ENCODE measurements at regions not wholly inside any gene's neighbourhood (a gene's known extent, or its start where the extent isn't known, plus 50 kb on each side); places are given as distances from the start of the nearest gene placed in this dataset.

GRCh38 chr11:11082646-11083045, 224.8 kb upstream of the ZBED5 start:
- no peak overlapping the region for H3K27ac Mint-ChIP-seq
- H3K27me3 Mint-ChIP-seq: peaks cover 27% of the 10 kb centered on the region
- no peaks in the 10 kb centered on the region for H3K9me3 Mint-ChIP-seq
- H3K4me1 Mint-ChIP-seq: no peaks in the 10 kb centered on the region
- no peaks in the 10 kb centered on the region for H3K36me3 Mint-ChIP-seq
- ATAC-seq: no peak
- no peak overlapping the region for H3K4me3 Mint-ChIP-seq

GRCh38 chr11:11081776-11082175, 223.9 kb upstream of the ZBED5 start:
- no peaks in the 10 kb centered on the region for H3K4me1 Mint-ChIP-seq
- no peaks in the 10 kb centered on the region for H3K9me3 Mint-ChIP-seq
- peaks cover 23% of the 10 kb centered on the region for H3K27me3 Mint-ChIP-seq
- ATAC-seq: no peak
- H3K27ac Mint-ChIP-seq: no peak overlapping the region
- no peak overlapping the region for H3K4me3 Mint-ChIP-seq
- H3K36me3 Mint-ChIP-seq: no peaks in the 10 kb centered on the region

- Mint-ChIP-seq H3K4me1 (no peaks in the 10 kb centered on the region), H3K4me3 (no peak overlapping the region), H3K9me3 (no peaks in the 10 kb centered on the region), H3K36me3 (no peaks in the 10 kb centered on the region), H3K27ac (no peak overlapping the region), H3K27me3 (peaks cover 23% of the 10 kb centered on the region)
- no peak for ATAC-seq
Measured at GRCh38 chr11:11081288-11081687, 223.4 kb upstream of the ZBED5 start.

- Mint-ChIP-seq H3K4me3 (no peak overlapping the region), H3K9me3 (no peaks in the 10 kb centered on the region), H3K27ac (no peak overlapping the region), H3K27me3 (peaks cover 23% of the 10 kb centered on the region), H3K36me3 (no peaks in the 10 kb centered on the region), H3K4me1 (no peaks in the 10 kb centered on the region)
- ATAC-seq: no peak
Measured at GRCh38 chr11:11078344-11079086, 220.7 kb upstream of the ZBED5 start.

GRCh38 chr11:11077898-11078297, 220.0 kb upstream of the ZBED5 start:
- Mint-ChIP-seq H3K9me3 (no peaks in the 10 kb centered on the region), H3K36me3 (no peaks in the 10 kb centered on the region), H3K4me3 (no peak overlapping the region), H3K27me3 (peaks cover 23% of the 10 kb centered on the region), H3K4me1 (no peaks in the 10 kb centered on the region), H3K27ac (no peak overlapping the region)
- no peak for ATAC-seq

- no peak for ATAC-seq
- Mint-ChIP-seq H3K27ac (no peak overlapping the region), H3K27me3 (peaks cover 23% of the 10 kb centered on the region), H3K9me3 (no peaks in the 10 kb centered on the region), H3K36me3 (no peaks in the 10 kb centered on the region), H3K4me1 (no peaks in the 10 kb centered on the region), H3K4me3 (no peak overlapping the region)
Measured at GRCh38 chr11:11076879-11077278, 219.0 kb upstream of the ZBED5 start.

GRCh38 chr11:11076276-11076675, 218.4 kb upstream of the ZBED5 start:
- no peak overlapping the region for H3K4me3 Mint-ChIP-seq

GRCh38 chr11:11075515-11076171, 217.8 kb upstream of the ZBED5 start:
- no peak overlapping the region for H3K4me3 Mint-ChIP-seq
- H3K9me3 Mint-ChIP-seq: no peaks in the 10 kb centered on the region

More at GRCh38 chr11:11076276-11076675, 218.4 kb upstream of the ZBED5 start:
- H3K27me3 Mint-ChIP-seq: peaks cover 21% of the 10 kb centered on the region
- no peak for ATAC-seq
- no peaks in the 10 kb centered on the region for H3K4me1 Mint-ChIP-seq
- H3K9me3 Mint-ChIP-seq: no peaks in the 10 kb centered on the region
- no peaks in the 10 kb centered on the region for H3K36me3 Mint-ChIP-seq
- H3K27ac Mint-ChIP-seq: no peak overlapping the region

GRCh38 chr11:11074686-11075335, 217.0 kb upstream of the ZBED5 start:
- H3K9me3 Mint-ChIP-seq: no peaks in the 10 kb centered on the region
- no peak overlapping the region for H3K4me3 Mint-ChIP-seq
- no peak for ATAC-seq
- H3K4me1 Mint-ChIP-seq: no peaks in the 10 kb centered on the region
- no peaks in the 10 kb centered on the region for H3K36me3 Mint-ChIP-seq
- H3K27ac Mint-ChIP-seq: no peak overlapping the region
- H3K27me3 Mint-ChIP-seq: peaks cover 10% of the 10 kb centered on the region

More at GRCh38 chr11:11075515-11076171, 217.8 kb upstream of the ZBED5 start:
- H3K4me1 Mint-ChIP-seq: no peaks in the 10 kb centered on the region
- no peak overlapping the region for H3K27ac Mint-ChIP-seq
- no peak for ATAC-seq
- H3K36me3 Mint-ChIP-seq: no peaks in the 10 kb centered on the region
- H3K27me3 Mint-ChIP-seq: peaks cover 14% of the 10 kb centered on the region

GRCh38 chr11:11073996-11074395, 216.1 kb upstream of the ZBED5 start:
- Mint-ChIP-seq H3K9me3 (no peaks in the 10 kb centered on the region), H3K4me3 (no peak overlapping the region), H3K27ac (no peak overlapping the region), H3K27me3 (peaks cover 6% of the 10 kb centered on the region), H3K4me1 (no peaks in the 10 kb centered on the region), H3K36me3 (no peaks in the 10 kb centered on the region)
- no peak for ATAC-seq

GRCh38 chr11:11072067-11072466, 214.2 kb upstream of the ZBED5 start:
- H3K27me3 Mint-ChIP-seq: peaks cover 6% of the 10 kb centered on the region
- no peak for ATAC-seq
- no peaks in the 10 kb centered on the region for H3K9me3 Mint-ChIP-seq
- no peak overlapping the region for H3K4me3 Mint-ChIP-seq
- H3K27ac Mint-ChIP-seq: no peak overlapping the region
- no peaks in the 10 kb centered on the region for H3K36me3 Mint-ChIP-seq
- H3K4me1 Mint-ChIP-seq: no peaks in the 10 kb centered on the region

- Mint-ChIP-seq H3K27ac (no peak overlapping the region), H3K9me3 (no peaks in the 10 kb centered on the region), H3K4me1 (no peaks in the 10 kb centered on the region), H3K27me3 (peaks cover 12% of the 10 kb centered on the region), H3K4me3 (no peak overlapping the region), H3K36me3 (no peaks in the 10 kb centered on the region)
- ATAC-seq: no peak
Measured at GRCh38 chr11:11071486-11071885, 213.6 kb upstream of the ZBED5 start.

- Mint-ChIP-seq H3K4me1 (no peaks in the 10 kb centered on the region), H3K4me3 (no peak overlapping the region), H3K27me3 (peaks cover 12% of the 10 kb centered on the region), H3K27ac (no peak overlapping the region), H3K36me3 (no peaks in the 10 kb centered on the region), H3K9me3 (no peaks in the 10 kb centered on the region)
- ATAC-seq: no peak
Measured at GRCh38 chr11:11070976-11071375, 213.1 kb upstream of the ZBED5 start.

GRCh38 chr11:11069841-11070835, 212.3 kb upstream of the ZBED5 start:
- Mint-ChIP-seq H3K4me1 (no peaks in the 10 kb centered on the region), H3K36me3 (no peaks in the 10 kb centered on the region), H3K27me3 (peaks cover 19% of the 10 kb centered on the region), H3K27ac (no peak overlapping the region), H3K4me3 (no peak overlapping the region), H3K9me3 (no peaks in the 10 kb centered on the region)
- no peak for ATAC-seq

- no peaks in the 10 kb centered on the region for H3K9me3 Mint-ChIP-seq
- ATAC-seq: no peak
- peaks cover 30% of the 10 kb centered on the region for H3K27me3 Mint-ChIP-seq
- no peak overlapping the region for H3K4me3 Mint-ChIP-seq
- no peaks in the 10 kb centered on the region for H3K36me3 Mint-ChIP-seq
- no peaks in the 10 kb centered on the region for H3K4me1 Mint-ChIP-seq
- no peak overlapping the region for H3K27ac Mint-ChIP-seq
Measured at GRCh38 chr11:11068113-11068512, 210.3 kb upstream of the ZBED5 start.

Measured in stimulated activated memory B cell treated with anti-CD40 and anti-IgM and Interleukin-4, amounts not matched to agents 10 μg/mL and 1 μg/mL and 100 μg/mL, for 72 hours (primary cell).